ENCODE measurements at regions not wholly inside any gene's neighbourhood (a gene's known extent, or its start where the extent isn't known, plus 50 kb on each side); places are given as distances from the start of the nearest gene placed in this dataset.

DNA sequence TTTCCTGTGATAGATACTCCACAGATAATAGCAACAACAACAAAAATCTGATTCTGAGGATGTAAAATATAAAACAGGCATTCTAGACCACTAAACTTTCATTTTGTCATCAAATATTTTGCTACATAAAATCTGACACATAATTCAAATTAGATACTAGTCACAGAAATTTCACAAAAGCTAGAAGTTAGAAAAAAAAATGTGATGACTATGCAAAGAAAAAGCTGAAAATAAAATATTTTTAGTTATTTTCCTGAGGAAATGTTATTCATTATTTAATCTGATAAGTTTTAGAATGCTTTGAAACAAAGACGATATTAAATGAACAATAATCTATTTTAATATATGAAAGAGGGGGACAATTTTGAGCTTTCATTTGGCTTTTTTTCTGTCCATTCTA is 357.2 kb downstream of the SLITRK6 start:
- H3K27ac ChIP-seq = no peak overlapping the region
- ATAC-seq (ENCODE audit: insufficient number of reproducible peaks, low FRiP score, low read depth) = no peak
- H3K27me3 ChIP-seq (replicated peaks; ENCODE audit: insufficient read depth) = no peaks in the 10 kb centered on the region

GRCh38 chr13:85441364-85441763 is 357.9 kb downstream of the SLITRK6 start:
- H3K27ac ChIP-seq = no peak overlapping the region
- DNase-seq (ENCODE audit: low spot score) (no peak), ATAC-seq (ENCODE audit: insufficient number of reproducible peaks, low FRiP score, low read depth) (no peak)
- no peak overlapping the region for H3K4me3 ChIP-seq
- no peaks in the 10 kb centered on the region for H3K9me3 ChIP-seq
- H3K36me3 ChIP-seq = no peaks in the 10 kb centered on the region
- H3K4me1 ChIP-seq (ENCODE audit: control insufficient read depth in 1 of 2, low read depth in 2 of 2) = no peaks in the 10 kb centered on the region
- no peaks in the 10 kb centered on the region for H3K27me3 ChIP-seq (replicated peaks; ENCODE audit: insufficient read depth)
- TF ChIP-seq, protein P1, sequence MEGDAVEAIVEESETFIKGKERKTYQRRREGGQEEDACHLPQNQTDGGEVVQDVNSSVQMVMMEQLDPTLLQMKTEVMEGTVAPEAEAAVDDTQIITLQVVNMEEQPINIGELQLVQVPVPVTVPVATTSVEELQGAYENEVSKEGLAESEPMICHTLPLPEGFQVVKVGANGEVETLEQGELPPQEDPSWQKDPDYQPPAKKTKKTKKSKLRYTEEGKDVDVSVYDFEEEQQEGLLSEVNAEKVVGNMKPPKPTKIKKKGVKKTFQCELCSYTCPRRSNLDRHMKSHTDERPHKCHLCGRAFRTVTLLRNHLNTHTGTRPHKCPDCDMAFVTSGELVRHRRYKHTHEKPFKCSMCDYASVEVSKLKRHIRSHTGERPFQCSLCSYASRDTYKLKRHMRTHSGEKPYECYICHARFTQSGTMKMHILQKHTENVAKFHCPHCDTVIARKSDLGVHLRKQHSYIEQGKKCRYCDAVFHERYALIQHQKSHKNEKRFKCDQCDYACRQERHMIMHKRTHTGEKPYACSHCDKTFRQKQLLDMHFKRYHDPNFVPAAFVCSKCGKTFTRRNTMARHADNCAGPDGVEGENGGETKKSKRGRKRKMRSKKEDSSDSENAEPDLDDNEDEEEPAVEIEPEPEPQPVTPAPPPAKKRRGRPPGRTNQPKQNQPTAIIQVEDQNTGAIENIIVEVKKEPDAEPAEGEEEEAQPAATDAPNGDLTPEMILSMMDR (IDR thresholded peaks at IDR 0.05) = no peak

More for the DNA sequence above, 357.2 kb downstream of the SLITRK6 start:
- H3K4me3 ChIP-seq = no peak overlapping the region
- no peaks in the 10 kb centered on the region for H3K4me1 ChIP-seq (ENCODE audit: control insufficient read depth in 1 of 2, low read depth in 2 of 2)
- DNase-seq (ENCODE audit: low spot score) = no peak
- no peaks in the 10 kb centered on the region for H3K9me3 ChIP-seq
- no peaks in the 10 kb centered on the region for H3K36me3 ChIP-seq
- TF ChIP-seq, protein P1 (IDR thresholded peaks at IDR 0.05) = no peak

DNA sequence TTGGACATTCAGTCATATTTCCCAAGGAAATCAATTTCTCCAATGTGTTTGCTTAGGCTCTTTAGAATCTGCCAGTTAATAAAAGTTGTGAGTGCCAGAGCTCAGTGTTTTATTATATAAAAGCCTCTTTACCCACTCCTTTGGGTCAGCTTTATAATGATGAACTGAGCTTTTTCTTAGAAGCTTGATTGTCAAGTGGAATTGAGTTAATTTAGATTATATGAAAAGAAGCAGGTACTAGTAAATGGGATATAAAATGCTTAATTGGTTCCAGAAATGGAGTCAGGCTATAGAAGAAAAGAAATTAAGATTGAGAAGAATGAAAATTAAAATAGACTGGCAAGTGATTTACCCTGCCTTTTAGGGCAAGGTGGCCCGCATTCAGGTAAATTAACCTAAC is 363.2 kb downstream of the SLITRK6 start:
- DNase-seq (ENCODE audit: low spot score) (no peak), ATAC-seq (ENCODE audit: insufficient number of reproducible peaks, low FRiP score, low read depth) (no peak)
- Histone ChIP-seq H3K27me3 (replicated peaks; ENCODE audit: insufficient read depth) (no peaks in the 10 kb centered on the region), H3K4me1 (ENCODE audit: control insufficient read depth in 1 of 2, low read depth in 2 of 2) (no peaks in the 10 kb centered on the region), H3K27ac (no peak overlapping the region), H3K9me3 (no peaks in the 10 kb centered on the region), H3K36me3 (no peaks in the 10 kb centered on the region), H3K4me3 (no peak overlapping the region)
- TF ChIP-seq, protein P1 (IDR thresholded peaks at IDR 0.05) = no peak

DNA sequence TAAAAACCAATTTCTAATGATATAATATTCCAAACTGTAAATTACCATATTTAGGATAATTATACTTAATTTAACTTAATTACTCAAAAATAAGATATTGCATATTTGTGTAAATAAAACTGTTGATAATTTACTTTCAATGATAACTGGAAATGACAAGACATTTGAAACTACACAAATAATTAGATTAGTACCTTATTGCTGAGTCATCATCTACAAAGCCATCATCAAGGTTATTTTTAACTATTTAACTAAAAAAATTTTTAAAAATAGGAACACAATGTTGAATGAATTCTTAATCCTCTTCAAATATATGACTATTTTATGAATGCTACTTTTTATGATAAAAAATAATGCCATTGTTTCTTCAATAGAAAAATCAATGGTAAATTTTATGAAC is 364.3 kb downstream of the SLITRK6 start:
- no peak overlapping the region for H3K4me3 ChIP-seq
- DNase-seq (ENCODE audit: low spot score) (no peak), ATAC-seq (ENCODE audit: insufficient number of reproducible peaks, low FRiP score, low read depth) (no peak)
- H3K4me1 ChIP-seq (ENCODE audit: control insufficient read depth in 1 of 2, low read depth in 2 of 2) = no peaks in the 10 kb centered on the region
- no peaks in the 10 kb centered on the region for H3K36me3 ChIP-seq
- no peaks in the 10 kb centered on the region for H3K9me3 ChIP-seq
- TF ChIP-seq, protein P1 (IDR thresholded peaks at IDR 0.05) = no peak
- H3K27ac ChIP-seq = no peak overlapping the region
- H3K27me3 ChIP-seq (replicated peaks; ENCODE audit: insufficient read depth) = no peaks in the 10 kb centered on the region

DNA sequence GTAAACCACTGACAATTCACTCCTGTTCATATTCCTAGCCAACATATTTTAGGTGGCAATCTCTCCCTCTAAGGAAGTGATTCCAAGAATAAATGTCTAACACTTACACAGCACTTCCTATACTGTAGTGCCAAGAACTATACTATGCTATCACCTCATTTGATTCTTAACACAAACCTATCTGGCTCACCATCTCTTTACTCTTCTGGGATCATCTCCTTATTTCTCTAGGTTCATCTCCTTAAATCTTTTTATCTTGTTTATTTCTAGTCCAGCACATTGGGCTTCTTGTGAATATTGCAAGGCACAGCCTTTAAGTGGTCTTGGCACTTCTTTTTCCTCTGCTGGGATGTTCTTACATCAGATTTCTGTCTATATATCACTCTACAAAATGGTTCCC is 366.3 kb downstream of the SLITRK6 start:
- Histone ChIP-seq H3K27me3 (replicated peaks; ENCODE audit: insufficient read depth) (no peaks in the 10 kb centered on the region), H3K4me3 (no peak overlapping the region), H3K9me3 (no peaks in the 10 kb centered on the region), H3K27ac (no peak overlapping the region), H3K4me1 (ENCODE audit: control insufficient read depth in 1 of 2, low read depth in 2 of 2) (no peaks in the 10 kb centered on the region), H3K36me3 (no peaks in the 10 kb centered on the region)
- TF ChIP-seq, protein P1 (IDR thresholded peaks at IDR 0.05) = no peak
- DNase-seq (ENCODE audit: low spot score) = no peak
- no peak for ATAC-seq (ENCODE audit: insufficient number of reproducible peaks, low FRiP score, low read depth)
